H1 (cell line): ENCODE measurements at regions not wholly inside any gene's neighbourhood (a gene's known extent, or its start where the extent isn't known, plus 50 kb on each side); places are given as distances from the start of the nearest gene placed in this dataset.

Experiments used
- CTCF ChIA-PET: fragments of 300-600 bp; sonication (Branson Sonifier 250); formaldehyde crosslinking; loops from one replicate; lab custom pipeline; 2021; ENCODE audit not compliant: partially characterized antibody; lab: Charles Lee
- POLR2A ChIA-PET: fragments of 300-600 bp; sonication (Branson Sonifier 250); formaldehyde crosslinking; loops from one replicate; lab custom pipeline; 2021; ENCODE audit warnings: inconsistent platforms; ENCODE audit not compliant: partially characterized antibody; lab: Charles Lee
- DNase-seq, 2 experiments: peaks; one replicate each; pipeline versions ENCODE4 v3.0.0 to v3.0.0-alpha.2; 2010 to 2022; ENCODE audit warnings: low spot score in 2 of 2, low read depth in 1 of 2, mixed read lengths in 1 of 2
- FAIRE-seq: peaks from 2 replicates; lab custom pipeline; 2011; peaks lifted over from hg19 to GRCh38; lab: Jason Lieb, UNC
- H2AFZ ChIP-seq: 2 replicates; pipeline ENCODE4 v1.8.1; 2012; ENCODE audit warnings: low read length, inconsistent platforms
- H2AK5ac ChIP-seq: 2 replicates; pipeline ENCODE4 v1.6.1; 2013; ENCODE audit warnings: low read depth, low read length
- H2BK120ac ChIP-seq: replicated peaks from 2 replicates; pipeline ENCODE3; 2013; ENCODE audit warnings: low read depth, low read length, inconsistent platforms
- H2BK12ac ChIP-seq: 2 replicates; pipeline ENCODE4 v1.6.1; 2013; ENCODE audit warnings: low read depth, low read length
- H2BK15ac ChIP-seq: 2 replicates; pipeline ENCODE4 v1.6.1; 2013; ENCODE audit warnings: low read length
- H2BK20ac ChIP-seq: 2 replicates; pipeline ENCODE4 v1.6.1; 2013; ENCODE audit warnings: low read length
- H2BK5ac ChIP-seq: 2 replicates; pipeline ENCODE4 v1.6.1; 2013; ENCODE audit warnings: low read depth, low read length
- H3K14ac ChIP-seq: 2 replicates; pipeline ENCODE4 v1.6.1; 2013; ENCODE audit warnings: inconsistent platforms; ENCODE audit not compliant: insufficient read length
- H3K18ac ChIP-seq: 2 replicates; pipeline ENCODE4 v1.6.1; 2013; ENCODE audit warnings: low read length; ENCODE audit errors: extremely low read depth
- H3K23ac ChIP-seq: 2 replicates; pipeline ENCODE4 v1.6.1; 2013; ENCODE audit warnings: inconsistent platforms; ENCODE audit not compliant: insufficient read length
- H3K23me2 ChIP-seq: 2 replicates; pipeline ENCODE4 v1.6.1; 2013; ENCODE audit warnings: low read depth, low read length
- H3K27ac ChIP-seq: 2 replicates; pipeline ENCODE4 v1.6.1; 2011; ENCODE audit warnings: low read depth, low read length, inconsistent platforms
- H3K27me3 ChIP-seq, 4 experiments: replicated peaks in 1 of 4; 1 replicate in 1 of 4; 2 replicates in 3 of 4; pipeline versions ENCODE4 v1.6.1 to v1.8.1; 2011 to 2013; ENCODE audit warnings: low read length in 3 of 4, mild to moderate bottlenecking in 3 of 4, inconsistent platforms in 2 of 4, mixed read lengths in 2 of 4, moderate library complexity in 1 of 4; ENCODE audit not compliant: control insufficient read depth in 3 of 4, insufficient read depth in 3 of 4; ENCODE audit errors: extremely low read depth in 1 of 4
- H3K36me3 ChIP-seq, 4 experiments: 2 replicates each; pipeline versions ENCODE4 v1.6.1 to v1.8.1; 2011 to 2013; ENCODE audit warnings: mild to moderate bottlenecking in 4 of 4, low read length in 3 of 4, moderate library complexity in 2 of 4, control low read depth in 1 of 4, inconsistent platforms in 1 of 4; ENCODE audit not compliant: insufficient read depth in 4 of 4, control insufficient read depth in 2 of 4
- H3K4ac ChIP-seq: replicated peaks from 2 replicates; pipeline ENCODE3; 2013; ENCODE audit warnings: low read length, low read depth, mixed read lengths, inconsistent platforms; ENCODE audit not compliant: insufficient read length
- H3K4me1 ChIP-seq, 4 experiments: replicated peaks in 1 of 4; 1 replicate in 1 of 4; 2 replicates in 3 of 4; pipeline versions ENCODE4 v1.6.1 to v1.8.1; 2011 to 2013; ENCODE audit warnings: low read length in 3 of 4, inconsistent platforms in 2 of 4, mixed read lengths in 1 of 4; ENCODE audit not compliant: insufficient read depth in 4 of 4, control insufficient read depth in 3 of 4
- H3K4me2 ChIP-seq, 2 experiments: 2 replicates each; pipeline versions ENCODE4 v1.6.1 to v1.8.1; 2011 to 2013; ENCODE audit warnings: low read depth in 2 of 2, low read length in 2 of 2, control low read depth in 1 of 2, inconsistent platforms in 1 of 2, mild to moderate bottlenecking in 1 of 2; ENCODE audit not compliant: insufficient read depth in 1 of 2
- H3K4me3 ChIP-seq, 4 experiments: fragments of 200-600, 300-600 bp in 1 of 4; sonication (generic), shearing (Covaris generic), sonication (Bioruptor Twin) in 1 of 4; 2 replicates each; pipeline versions ENCODE4 v1.5.1 to v1.8.1; 2011 to 2016; ENCODE audit warnings: low read length in 4 of 4, low read depth in 3 of 4, control low read depth in 2 of 4, inconsistent platforms in 2 of 4, mild to moderate bottlenecking in 2 of 4, mixed read lengths in 1 of 4, moderate library complexity in 1 of 4; ENCODE audit not compliant: insufficient read depth in 2 of 4; ENCODE audit errors: extremely low read depth in 1 of 4
- H3K56ac ChIP-seq: replicated peaks from 2 replicates; pipeline ENCODE3; 2013; ENCODE audit warnings: low read depth, mild to moderate bottlenecking, mixed read lengths, low read length, inconsistent platforms; ENCODE audit not compliant: insufficient read length
- H3K79me1 ChIP-seq: 2 replicates; pipeline ENCODE4 v1.6.1; 2013; ENCODE audit warnings: low read depth, low read length, control low read depth
- H3K79me2 ChIP-seq, 2 experiments: 2 replicates each; pipeline versions ENCODE4 v1.6.1 to v1.8.1; 2012 to 2013; ENCODE audit warnings: low read length in 2 of 2, mild to moderate bottlenecking in 2 of 2, inconsistent platforms in 1 of 2; ENCODE audit not compliant: insufficient read depth in 2 of 2, control insufficient read depth in 1 of 2
- H3K9ac ChIP-seq, 4 experiments: replicated peaks in 1 of 4; 1 replicate in 1 of 4; 2 replicates in 3 of 4; pipeline versions ENCODE4 v1.6.1 to v1.8.1; 2011 to 2013; ENCODE audit warnings: low read depth in 3 of 4, low read length in 3 of 4, control low read depth in 2 of 4, mild to moderate bottlenecking in 2 of 4, moderate library complexity in 2 of 4, inconsistent platforms in 1 of 4; ENCODE audit errors: extremely low read depth in 1 of 4
- H3K9me3 ChIP-seq, 2 experiments: 2 replicates each; pipeline versions ENCODE4 v1.6.1 to v1.8.1; 2012 to 2013; ENCODE audit warnings: mild to moderate bottlenecking in 2 of 2, moderate library complexity in 2 of 2, control low read depth in 1 of 2, inconsistent platforms in 1 of 2, low read depth in 1 of 2, low read length in 1 of 2, mixed read lengths in 1 of 2; ENCODE audit not compliant: insufficient read depth in 2 of 2
- H4K20me1 ChIP-seq, 2 experiments: replicated peaks in 1 of 2; 2 replicates each; pipeline versions ENCODE3 to v1.8.1; 2011 to 2013; ENCODE audit warnings: inconsistent platforms in 2 of 2, low read length in 2 of 2, mild to moderate bottlenecking in 1 of 2; ENCODE audit not compliant: insufficient read depth in 2 of 2, control insufficient read depth in 1 of 2
- H4K5ac ChIP-seq: 2 replicates; pipeline ENCODE4 v1.6.1; 2013; ENCODE audit warnings: low read length, low read depth, mixed read lengths, inconsistent platforms; ENCODE audit not compliant: insufficient read length
- H4K8ac ChIP-seq: 2 replicates; pipeline ENCODE4 v1.8.0; 2013; ENCODE audit warnings: mild to moderate bottlenecking, moderate library complexity, low read length, inconsistent platforms; ENCODE audit not compliant: insufficient read depth; ENCODE audit errors: extremely low read depth
- H4K91ac ChIP-seq: replicated peaks from 2 replicates; pipeline ENCODE3; 2013; ENCODE audit warnings: low read length, mixed read lengths, inconsistent platforms; ENCODE audit not compliant: insufficient read length
- ATF2 ChIP-seq: IDR thresholded peaks from 2 replicates; pipeline ENCODE4 v1.6.1; 2012; ENCODE audit warnings: low read length, inconsistent platforms
- MAX ChIP-seq: IDR thresholded peaks from 2 replicates; pipeline ENCODE4 v1.6.1; 2012; ENCODE audit warnings: inconsistent platforms
- TAF7 ChIP-seq: optimal IDR thresholded peaks from 2 replicates; pipeline ENCODE3; 2011; ENCODE audit warnings: low read depth, mild to moderate bottlenecking, inconsistent platforms, low read length, moderate library complexity, borderline replicate concordance
- TBP ChIP-seq: IDR thresholded peaks from 2 replicates; pipeline ENCODE4 v1.6.1; 2011; ENCODE audit warnings: low read depth, low read length, improper control_type of control experiment
- WGBS, 2 experiments: shearing (Covaris generic) in 1 of 2; methylation state at CpG; one replicate each; pipeline versions ENCODE4 v1.1.6 to v1.1.7; 2013 to 2015; ENCODE audit warnings: low lambda C conversion rate in 2 of 2, mixed read lengths in 2 of 2, inconsistent platforms in 1 of 2, low coverage in 1 of 2, missing lambda C conversion rate in 1 of 2; ENCODE audit not compliant: insufficient replicate concordance in 2 of 2, insufficient coverage in 1 of 2, insufficient read length in 1 of 2; ENCODE audit errors: extremely low coverage in 1 of 2, missing lambda C conversion rate in 1 of 2; 5-methylcytosine and 5-hydroxymethylcytosine counted together

GRCh38 chr19:29878973-29879654, 62.9 kb upstream of the URI1 start:
- Histone ChIP-seq H2AFZ (0 out of 2 replicates have a peak overlapping the region, but pooled peaks have one; percentile 23), H3K18ac (no peak overlapping the region), H2BK120ac (no peak overlapping the region), H4K91ac (no peak overlapping the region), H3K9ac (no peak overlapping the region), H2BK12ac (no peak overlapping the region), H3K14ac (no peak overlapping the region), H3K23ac (no peak overlapping the region), H4K20me1 (no peaks in the 10 kb centered on the region), H3K4me2 (no peak overlapping the region), H3K36me3 (no peaks in the 10 kb centered on the region), H3K4ac (no peak overlapping the region), H2BK20ac (no peak overlapping the region), H3K79me1 (no peaks in the 10 kb centered on the region), H3K23me2 (no peaks in the 10 kb centered on the region; the same call in 1 of the 2 replicates), H3K4me3 (no peak overlapping the region), H4K5ac (no peak overlapping the region), H3K56ac (no peak overlapping the region), H3K79me2 (no peaks in the 10 kb centered on the region), H3K9me3 (no peaks in the 10 kb centered on the region), H2BK15ac (no peak overlapping the region), H2AK5ac (no peak overlapping the region), H3K27ac (no peak overlapping the region), H3K27me3 (no peaks in the 10 kb centered on the region), H3K4me1 (peaks cover 0 to 8% (median 1%) of the 10 kb centered on the region in 4 experiments; a peak in 3 of 7 replicates), H2BK5ac (no peak overlapping the region), H4K8ac (0 out of 2 replicates have a peak overlapping the region, but pooled peaks have one; percentile 28)
- DNase-seq (no peak), FAIRE-seq (no peak)
- ChIA-PET CTCF (interaction anchor here (0.8 to 2.0 kb wide), 4 partner anchors 8 to 185 kb away, joined by 5 to 11 read pairs (median 6); no protein-coding TSS in a partner anchor), POLR2A (interaction anchor here (0.7 to 0.9 kb wide), 2 partner anchors 9 to 64 kb away, joined by 3 read pairs; no protein-coding TSS in a partner anchor)
- 89% methylated on average over 17 of the region's 17 CpGs; no CpG with 5 or more reads in 1 of the 2 experiments for WGBS, 2 experiments
- TF ChIP-seq TAF7 (no peak), ATF2 (no peak), TBP (no peak), MAX (peak; percentile 33; the same call in 1 of the 2 replicates)
